SU-DHL-6 (cell line): ENCODE measurements at regions not wholly inside any gene's neighbourhood (a gene's known extent, or its start where the extent isn't known, plus 50 kb on each side); places are given as distances from the start of the nearest gene placed in this dataset.

Experiments used
- EZH2phosphoT487 ChIP-seq: fragments of 200-600 bp; sonication (generic), shearing (Covaris generic); conservative IDR thresholded peaks from 2 replicates; pipeline ENCODE4 v1.6.1; 2018; ENCODE audit warnings: mild to moderate bottlenecking, antibody characterized with exemption, low read length, moderate library complexity, mixed read lengths
- TF ChIP-seq, protein P1 (sequence below): fragments of 200-600 bp; sonication (generic); IDR thresholded peaks from one replicate; pipeline ENCODE4 v1.5.1; 2017; ENCODE audit warnings: antibody characterized with exemption, mild to moderate bottlenecking, low read length, moderate library complexity; ENCODE audit not compliant: insufficient read depth, poor library complexity, severe bottlenecking

DNA sequence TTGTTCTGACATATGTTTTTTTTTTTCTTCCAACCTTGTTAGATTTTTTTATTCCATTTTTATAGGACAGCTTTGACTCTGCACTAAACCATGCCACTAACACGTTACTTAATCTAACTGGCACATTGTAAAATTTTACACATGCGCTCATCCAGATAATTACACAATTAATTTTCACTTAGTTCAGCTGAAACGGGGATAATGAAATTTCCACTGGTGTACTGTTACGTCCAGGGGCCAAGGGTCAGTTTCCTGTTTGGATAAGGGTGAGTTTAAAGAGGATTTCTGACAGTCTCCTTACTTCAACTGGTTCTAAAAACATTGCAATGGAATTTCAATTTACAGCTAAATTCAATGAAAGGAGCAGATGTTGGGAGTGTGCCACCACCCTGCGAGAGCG lies 221.8 kb upstream of the CEP162 start:
- TF ChIP-seq, protein P1, sequence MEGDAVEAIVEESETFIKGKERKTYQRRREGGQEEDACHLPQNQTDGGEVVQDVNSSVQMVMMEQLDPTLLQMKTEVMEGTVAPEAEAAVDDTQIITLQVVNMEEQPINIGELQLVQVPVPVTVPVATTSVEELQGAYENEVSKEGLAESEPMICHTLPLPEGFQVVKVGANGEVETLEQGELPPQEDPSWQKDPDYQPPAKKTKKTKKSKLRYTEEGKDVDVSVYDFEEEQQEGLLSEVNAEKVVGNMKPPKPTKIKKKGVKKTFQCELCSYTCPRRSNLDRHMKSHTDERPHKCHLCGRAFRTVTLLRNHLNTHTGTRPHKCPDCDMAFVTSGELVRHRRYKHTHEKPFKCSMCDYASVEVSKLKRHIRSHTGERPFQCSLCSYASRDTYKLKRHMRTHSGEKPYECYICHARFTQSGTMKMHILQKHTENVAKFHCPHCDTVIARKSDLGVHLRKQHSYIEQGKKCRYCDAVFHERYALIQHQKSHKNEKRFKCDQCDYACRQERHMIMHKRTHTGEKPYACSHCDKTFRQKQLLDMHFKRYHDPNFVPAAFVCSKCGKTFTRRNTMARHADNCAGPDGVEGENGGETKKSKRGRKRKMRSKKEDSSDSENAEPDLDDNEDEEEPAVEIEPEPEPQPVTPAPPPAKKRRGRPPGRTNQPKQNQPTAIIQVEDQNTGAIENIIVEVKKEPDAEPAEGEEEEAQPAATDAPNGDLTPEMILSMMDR: no peak
- no peak for TF ChIP-seq EZH2phosphoT487
